HG03095 (cell line): ENCODE measurements at regions not wholly inside any gene's neighbourhood (a gene's known extent, or its start where the extent isn't known, plus 50 kb on each side); places are given as distances from the start of the nearest gene placed in this dataset.

Experiments
- ATAC-seq: cut with Tn5 transposase; IDR thresholded peaks from one replicate; pipeline ENCODE4 v1.9.1; 2021; ENCODE audit warnings: moderate library complexity; ENCODE audit not compliant: unreplicated experiment

DNA sequence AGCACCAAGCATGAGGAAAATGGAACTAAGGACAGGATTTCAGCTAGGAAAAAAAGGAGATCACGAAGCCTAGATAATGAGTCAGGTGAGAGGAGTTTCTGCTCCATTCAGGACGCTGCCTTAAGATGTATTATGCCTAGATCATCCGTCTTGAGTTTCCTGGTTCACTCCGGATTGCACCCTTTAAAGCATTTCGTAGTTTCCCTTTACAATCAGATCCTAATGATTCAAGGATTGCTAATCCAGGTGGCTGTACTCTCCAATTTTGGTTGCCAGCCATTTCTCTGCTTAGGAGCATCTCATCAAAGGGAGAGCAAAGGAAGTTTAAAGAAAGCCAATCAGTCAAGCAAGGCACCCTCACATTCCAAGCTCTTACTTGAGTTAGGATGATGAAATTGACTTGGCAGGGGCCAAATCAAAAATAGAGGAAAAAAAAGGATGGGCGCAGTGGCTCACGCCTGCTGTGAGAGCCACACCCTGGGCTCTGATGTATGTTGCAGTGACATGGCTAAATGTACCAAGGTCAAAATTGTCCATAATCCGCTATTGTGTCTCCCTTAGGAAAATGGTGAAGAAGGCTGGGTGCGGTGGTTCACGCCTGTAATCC is 156.9 kb upstream of the SOD1 start:
- no peak for ATAC-seq

DNA sequence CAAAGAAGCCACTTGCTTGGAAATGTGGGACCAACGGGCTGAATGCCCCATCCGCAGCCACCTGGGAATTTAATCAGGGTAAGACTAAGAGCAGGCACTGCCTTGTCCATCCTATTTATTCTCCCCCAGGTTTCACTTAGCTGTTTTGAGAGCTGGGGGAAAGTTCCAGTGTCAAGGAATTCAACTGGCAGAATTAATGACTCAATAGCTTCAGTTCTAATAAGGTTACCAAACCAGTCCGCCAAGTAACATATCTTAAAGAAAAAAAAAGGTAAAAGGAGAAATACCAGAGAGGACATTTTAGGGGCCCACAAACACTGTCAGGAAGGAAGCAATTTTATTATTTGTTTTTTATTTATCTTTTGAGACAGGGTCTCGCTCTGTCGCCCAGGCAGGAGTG is 157.6 kb upstream of the SOD1 start:
- no peak for ATAC-seq

DNA sequence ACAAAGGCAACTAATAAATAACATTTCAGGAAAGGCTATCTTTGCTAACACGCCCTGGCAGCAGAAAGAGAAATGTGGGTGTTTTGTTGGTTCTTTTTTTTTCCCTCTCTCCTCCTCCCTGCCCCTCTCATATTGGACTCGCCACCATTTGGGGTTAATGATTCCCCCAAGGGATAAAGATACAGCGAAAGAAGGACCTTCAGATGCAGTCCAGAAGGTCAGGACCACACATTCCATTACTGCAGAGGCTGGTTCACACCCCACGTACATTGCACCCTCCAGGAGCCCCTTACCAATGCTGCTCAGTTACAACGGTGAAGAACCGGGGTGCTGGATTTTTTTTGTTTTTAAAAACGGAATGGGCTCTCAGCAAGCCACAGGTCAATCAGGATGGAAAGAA is 156.9 kb upstream of the TIAM1 start:
- ATAC-seq = no peak

DNA sequence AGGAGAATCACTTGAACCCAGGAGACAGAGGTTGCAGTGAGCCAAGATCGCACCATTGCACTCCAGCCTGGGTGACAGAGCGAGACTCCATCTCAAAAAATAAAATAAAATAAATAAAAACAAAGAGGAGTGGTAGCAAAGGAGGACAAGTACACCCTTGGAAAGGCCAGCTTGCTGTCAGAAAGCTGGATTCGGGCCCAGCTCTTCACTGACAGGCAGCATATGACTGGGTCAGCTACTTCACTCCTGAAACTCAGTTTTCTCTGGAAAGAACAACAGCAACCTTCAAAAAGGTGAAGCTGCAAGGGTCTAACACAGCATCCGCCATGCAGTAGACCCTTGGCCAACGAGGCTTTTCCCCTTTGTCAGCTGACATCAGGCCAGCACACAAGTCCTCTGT is 156.0 kb upstream of the TIAM1 start:
- ATAC-seq = no peak

DNA sequence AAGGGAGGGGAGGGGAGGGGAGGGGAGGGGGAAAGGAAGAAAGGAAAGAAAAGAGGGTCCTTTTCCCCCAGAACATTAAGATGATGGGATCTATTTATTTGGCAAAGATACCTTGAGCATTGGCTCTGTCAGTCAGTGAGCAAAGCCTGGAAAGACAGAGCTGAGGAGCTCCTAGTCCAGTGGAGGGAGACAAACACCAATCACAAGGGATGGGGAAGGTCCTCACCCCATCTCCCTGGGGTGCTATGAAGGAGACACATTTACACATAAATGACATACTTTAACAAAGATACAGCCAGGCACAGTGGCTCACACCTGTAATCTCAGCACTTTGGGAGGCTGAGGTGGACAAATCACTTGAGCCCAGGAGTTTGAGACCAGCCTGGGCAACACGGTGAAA is 154.9 kb upstream of the TIAM1 start:
- ATAC-seq = no peak

GRCh38 chr21:31497914-31498313 is 153.9 kb upstream of the TIAM1 start:
- ATAC-seq = no peak

- ATAC-seq = no peak
Observed at GRCh38 chr21:31493350-31493880, 149.4 kb upstream of the TIAM1 start.

- ATAC-seq = no peak
Observed at GRCh38 chr21:31491617-31492016, 147.6 kb upstream of the TIAM1 start.

DNA sequence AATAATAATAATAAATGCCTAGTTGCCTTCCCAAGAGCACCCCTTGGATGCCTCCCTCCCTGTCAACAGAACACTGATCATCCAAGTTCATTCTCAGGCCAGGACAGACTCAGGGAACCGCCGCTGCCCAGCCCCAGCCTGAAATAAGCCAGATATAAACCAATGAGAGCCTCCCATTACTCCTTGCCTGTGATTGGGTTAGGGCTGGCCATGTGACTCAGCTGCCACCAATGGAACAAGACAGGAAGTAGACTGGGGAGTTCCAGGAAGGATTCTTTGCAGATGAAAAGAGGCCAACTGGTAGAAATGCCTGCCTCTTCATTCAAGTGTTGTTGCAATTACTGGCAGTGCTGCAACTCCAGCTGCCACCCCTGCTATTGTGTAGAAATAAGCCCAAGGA is 146.4 kb upstream of the TIAM1 start:
- ATAC-seq = no peak

DNA sequence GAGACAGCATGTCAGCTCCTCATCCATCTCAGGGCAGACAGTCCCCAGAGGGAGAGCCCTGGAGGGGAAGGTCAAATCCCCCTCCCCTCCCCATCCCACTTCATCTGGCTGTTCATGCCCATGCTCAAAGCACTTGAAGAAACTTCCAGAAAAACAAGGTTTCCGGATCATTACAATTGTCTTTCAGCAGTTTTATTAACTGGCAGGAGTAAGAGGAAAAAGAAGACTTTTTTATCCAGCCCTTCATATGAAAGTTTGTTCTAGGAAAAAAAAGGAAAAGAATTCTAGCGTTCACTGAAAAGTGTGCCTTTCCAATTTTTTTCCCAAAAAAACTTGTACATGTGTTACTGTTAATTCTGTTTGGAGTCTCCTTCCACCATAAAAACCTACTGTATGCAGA is 145.7 kb upstream of the TIAM1 start:
- no peak for ATAC-seq

DNA sequence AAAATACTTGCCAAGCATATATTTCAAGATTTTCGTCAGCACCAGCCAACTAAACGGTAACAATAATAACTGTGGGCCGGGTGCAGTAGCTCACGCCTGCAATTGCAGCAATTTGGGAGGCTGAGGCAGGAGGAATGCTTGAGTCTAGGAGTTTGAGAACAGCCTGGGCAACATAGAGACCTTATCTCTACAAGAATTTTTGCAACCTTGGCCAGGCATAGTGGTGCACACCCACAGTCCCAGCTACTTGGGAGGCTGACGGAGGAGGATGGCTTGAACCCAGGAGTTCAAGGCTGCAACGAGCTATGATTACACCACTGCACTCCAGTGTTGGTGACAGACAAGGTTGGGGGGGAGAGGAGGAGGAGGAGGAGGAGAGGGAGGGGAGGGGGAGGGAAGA is 145.0 kb upstream of the TIAM1 start:
- ATAC-seq = no peak

DNA sequence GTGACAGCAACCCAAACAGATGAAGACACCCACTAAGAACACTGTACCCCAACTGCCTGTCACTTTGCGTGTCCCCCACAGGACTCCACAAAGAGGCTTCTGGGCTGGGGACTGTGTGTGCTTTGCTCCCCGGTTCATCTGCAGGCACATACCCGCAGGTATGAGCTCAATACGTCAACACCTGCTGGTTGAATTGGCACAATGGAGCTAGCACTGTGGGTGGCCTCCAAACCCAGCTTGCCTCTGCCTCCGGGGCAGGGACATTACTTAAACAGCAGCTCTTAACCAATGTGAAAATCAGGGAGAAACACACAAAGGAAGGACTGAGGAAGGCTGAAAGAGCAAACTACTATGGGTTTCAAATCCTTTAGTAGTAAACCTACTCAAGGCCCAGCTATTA is 140.2 kb upstream of the TIAM1 start:
- no peak for ATAC-seq

DNA sequence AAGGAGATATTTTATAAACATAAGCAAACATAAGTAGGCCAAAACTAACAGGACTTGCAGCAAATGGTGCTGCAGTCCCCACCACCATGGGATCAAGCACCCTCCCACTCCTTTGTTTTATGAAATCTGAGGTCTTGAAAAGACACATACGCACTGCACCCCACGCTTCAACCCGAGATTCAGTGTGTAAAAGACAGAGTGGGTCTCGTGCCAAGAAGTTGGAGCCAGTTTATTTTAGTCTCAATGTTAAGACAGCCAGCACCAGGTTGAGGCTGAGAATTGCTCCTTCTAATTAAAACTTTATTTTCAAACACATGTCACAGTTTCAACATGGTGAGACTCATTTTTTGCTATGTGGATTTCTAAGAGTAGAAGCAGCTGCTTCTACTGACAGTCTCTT is 139.1 kb upstream of the TIAM1 start:
- no peak for ATAC-seq

- no peak for ATAC-seq
Observed at GRCh38 chr21:31482460-31482859, 138.4 kb upstream of the TIAM1 start.

- no peak for ATAC-seq
Observed at GRCh38 chr21:31480228-31480627, 136.2 kb upstream of the TIAM1 start.

- no peak for ATAC-seq
Observed at GRCh38 chr21:31479714-31480113, 135.7 kb upstream of the TIAM1 start.

- ATAC-seq = no peak
Observed at GRCh38 chr21:31479222-31479621, 135.2 kb upstream of the TIAM1 start.

GRCh38 chr21:31476263-31477022 is 132.4 kb upstream of the TIAM1 start:
- ATAC-seq = no peak

DNA sequence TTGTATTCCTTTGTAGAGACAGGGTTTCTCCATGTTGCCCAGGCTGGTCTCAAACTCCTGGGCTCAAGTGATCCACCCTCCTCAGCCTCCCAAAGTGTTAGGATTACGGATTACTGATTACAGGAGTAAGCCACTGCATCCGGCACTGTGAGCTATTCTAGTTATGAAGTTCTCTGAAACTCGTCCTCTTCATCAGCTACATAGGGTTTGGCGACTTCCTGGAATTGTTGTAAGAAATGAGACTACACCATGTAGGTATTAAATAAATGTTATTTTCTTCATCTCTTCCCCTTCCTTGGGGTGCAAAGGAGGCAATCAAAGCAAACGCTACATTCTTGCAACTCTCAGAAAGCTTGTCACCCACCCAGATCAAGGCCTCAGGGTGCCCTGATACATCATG is 131.2 kb upstream of the TIAM1 start:
- no peak for ATAC-seq

DNA sequence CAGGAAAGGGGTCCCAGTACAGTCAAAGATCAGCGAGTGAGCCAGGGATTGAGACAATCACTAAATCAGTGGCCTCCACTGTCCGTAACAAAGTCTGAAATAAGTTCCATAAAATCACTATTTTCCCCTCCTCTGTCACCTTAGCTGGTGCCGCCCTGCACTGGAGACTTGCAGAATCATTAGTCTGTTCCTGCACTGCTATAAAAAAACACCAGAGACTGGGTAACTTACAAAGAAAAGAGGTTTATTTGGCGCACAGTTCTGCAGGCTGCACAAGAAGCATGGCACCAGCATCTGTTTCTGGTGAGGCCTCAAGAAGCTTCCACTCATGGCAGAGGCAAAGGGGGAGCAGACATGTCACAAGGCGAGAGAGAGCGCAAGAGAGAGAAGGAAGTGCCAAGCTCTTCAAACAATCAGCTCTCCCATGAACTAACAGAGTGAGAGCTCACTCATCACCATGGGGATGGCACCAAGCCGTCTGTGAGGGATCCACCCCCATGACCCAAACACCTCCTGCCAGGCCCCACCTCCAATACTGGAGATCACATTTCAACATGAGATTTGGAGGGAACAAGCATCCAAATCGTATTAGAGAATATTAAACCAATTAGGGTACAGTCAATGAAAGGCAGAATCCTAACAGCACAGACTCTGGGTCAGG is 129.8 kb upstream of the TIAM1 start:
- no peak for ATAC-seq

DNA sequence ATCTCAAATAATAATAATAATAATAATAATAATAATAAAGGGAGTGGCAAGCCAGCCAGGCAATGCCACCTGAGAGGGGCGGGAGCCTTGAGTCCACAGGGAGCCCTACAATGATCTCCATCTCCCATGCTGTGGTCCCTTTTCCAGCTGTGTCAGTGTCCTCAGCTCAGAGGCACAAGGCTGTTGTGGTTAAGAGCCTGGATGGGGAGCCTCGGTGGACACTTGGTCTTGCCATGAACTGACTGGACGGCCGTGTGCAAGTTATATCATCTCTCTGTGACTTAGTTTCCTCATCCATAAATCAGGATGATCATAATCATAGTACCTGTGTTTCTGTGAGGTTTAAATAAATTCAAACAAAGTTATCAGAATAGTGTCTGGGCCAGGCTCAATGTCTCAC is 127.8 kb upstream of the TIAM1 start:
- ATAC-seq = no peak
